H1 (cell line): ENCODE measurements at regions not wholly inside any gene's neighbourhood (a gene's known extent, or its start where the extent isn't known, plus 50 kb on each side); places are given as distances from the start of the nearest gene placed in this dataset.

Source experiments
- CTCF ChIA-PET: fragments of 300-600 bp; sonication (Branson Sonifier 250); formaldehyde crosslinking; loops from one replicate; lab custom pipeline; 2021; ENCODE audit not compliant: partially characterized antibody; lab: Charles Lee
- POLR2A ChIA-PET: fragments of 300-600 bp; sonication (Branson Sonifier 250); formaldehyde crosslinking; loops from one replicate; lab custom pipeline; 2021; ENCODE audit warnings: inconsistent platforms; ENCODE audit not compliant: partially characterized antibody; lab: Charles Lee
- DNase-seq, 2 experiments: peaks; one replicate each; pipeline versions ENCODE4 v3.0.0 to v3.0.0-alpha.2; 2010 to 2022; ENCODE audit warnings: low spot score in 2 of 2, low read depth in 1 of 2, mixed read lengths in 1 of 2
- FAIRE-seq: peaks from 2 replicates; lab custom pipeline; 2011; peaks lifted over from hg19 to GRCh38; lab: Jason Lieb, UNC
- H2AFZ ChIP-seq: 2 replicates; pipeline ENCODE4 v1.8.1; 2012; ENCODE audit warnings: low read length, inconsistent platforms
- H2AK5ac ChIP-seq: 2 replicates; pipeline ENCODE4 v1.6.1; 2013; ENCODE audit warnings: low read depth, low read length
- H2BK120ac ChIP-seq: replicated peaks from 2 replicates; pipeline ENCODE3; 2013; ENCODE audit warnings: low read depth, low read length, inconsistent platforms
- H2BK12ac ChIP-seq: 2 replicates; pipeline ENCODE4 v1.6.1; 2013; ENCODE audit warnings: low read depth, low read length
- H2BK15ac ChIP-seq: 2 replicates; pipeline ENCODE4 v1.6.1; 2013; ENCODE audit warnings: low read length
- H2BK20ac ChIP-seq: 2 replicates; pipeline ENCODE4 v1.6.1; 2013; ENCODE audit warnings: low read length
- H2BK5ac ChIP-seq: 2 replicates; pipeline ENCODE4 v1.6.1; 2013; ENCODE audit warnings: low read depth, low read length
- H3K14ac ChIP-seq: 2 replicates; pipeline ENCODE4 v1.6.1; 2013; ENCODE audit warnings: inconsistent platforms; ENCODE audit not compliant: insufficient read length
- H3K18ac ChIP-seq: 2 replicates; pipeline ENCODE4 v1.6.1; 2013; ENCODE audit warnings: low read length; ENCODE audit errors: extremely low read depth
- H3K23ac ChIP-seq: 2 replicates; pipeline ENCODE4 v1.6.1; 2013; ENCODE audit warnings: inconsistent platforms; ENCODE audit not compliant: insufficient read length
- H3K23me2 ChIP-seq: 2 replicates; pipeline ENCODE4 v1.6.1; 2013; ENCODE audit warnings: low read depth, low read length
- H3K27ac ChIP-seq: 2 replicates; pipeline ENCODE4 v1.6.1; 2011; ENCODE audit warnings: low read depth, low read length, inconsistent platforms
- H3K27me3 ChIP-seq, 4 experiments: replicated peaks in 1 of 4; 1 replicate in 1 of 4; 2 replicates in 3 of 4; pipeline versions ENCODE4 v1.6.1 to v1.8.1; 2011 to 2013; ENCODE audit warnings: low read length in 3 of 4, mild to moderate bottlenecking in 3 of 4, inconsistent platforms in 2 of 4, mixed read lengths in 2 of 4, moderate library complexity in 1 of 4; ENCODE audit not compliant: control insufficient read depth in 3 of 4, insufficient read depth in 3 of 4; ENCODE audit errors: extremely low read depth in 1 of 4
- H3K36me3 ChIP-seq, 4 experiments: 2 replicates each; pipeline versions ENCODE4 v1.6.1 to v1.8.1; 2011 to 2013; ENCODE audit warnings: mild to moderate bottlenecking in 4 of 4, low read length in 3 of 4, moderate library complexity in 2 of 4, control low read depth in 1 of 4, inconsistent platforms in 1 of 4; ENCODE audit not compliant: insufficient read depth in 4 of 4, control insufficient read depth in 2 of 4
- H3K4ac ChIP-seq: replicated peaks from 2 replicates; pipeline ENCODE3; 2013; ENCODE audit warnings: low read length, low read depth, mixed read lengths, inconsistent platforms; ENCODE audit not compliant: insufficient read length
- H3K4me1 ChIP-seq, 4 experiments: replicated peaks in 1 of 4; 1 replicate in 1 of 4; 2 replicates in 3 of 4; pipeline versions ENCODE4 v1.6.1 to v1.8.1; 2011 to 2013; ENCODE audit warnings: low read length in 3 of 4, inconsistent platforms in 2 of 4, mixed read lengths in 1 of 4; ENCODE audit not compliant: insufficient read depth in 4 of 4, control insufficient read depth in 3 of 4
- H3K4me2 ChIP-seq, 2 experiments: 2 replicates each; pipeline versions ENCODE4 v1.6.1 to v1.8.1; 2011 to 2013; ENCODE audit warnings: low read depth in 2 of 2, low read length in 2 of 2, control low read depth in 1 of 2, inconsistent platforms in 1 of 2, mild to moderate bottlenecking in 1 of 2; ENCODE audit not compliant: insufficient read depth in 1 of 2
- H3K4me3 ChIP-seq, 4 experiments: fragments of 200-600, 300-600 bp in 1 of 4; sonication (generic), shearing (Covaris generic), sonication (Bioruptor Twin) in 1 of 4; 2 replicates each; pipeline versions ENCODE4 v1.5.1 to v1.8.1; 2011 to 2016; ENCODE audit warnings: low read length in 4 of 4, low read depth in 3 of 4, control low read depth in 2 of 4, inconsistent platforms in 2 of 4, mild to moderate bottlenecking in 2 of 4, mixed read lengths in 1 of 4, moderate library complexity in 1 of 4; ENCODE audit not compliant: insufficient read depth in 2 of 4; ENCODE audit errors: extremely low read depth in 1 of 4
- H3K56ac ChIP-seq: replicated peaks from 2 replicates; pipeline ENCODE3; 2013; ENCODE audit warnings: low read depth, mild to moderate bottlenecking, mixed read lengths, low read length, inconsistent platforms; ENCODE audit not compliant: insufficient read length
- H3K79me1 ChIP-seq: 2 replicates; pipeline ENCODE4 v1.6.1; 2013; ENCODE audit warnings: low read depth, low read length, control low read depth
- H3K79me2 ChIP-seq, 2 experiments: 2 replicates each; pipeline versions ENCODE4 v1.6.1 to v1.8.1; 2012 to 2013; ENCODE audit warnings: low read length in 2 of 2, mild to moderate bottlenecking in 2 of 2, inconsistent platforms in 1 of 2; ENCODE audit not compliant: insufficient read depth in 2 of 2, control insufficient read depth in 1 of 2
- H3K9ac ChIP-seq, 4 experiments: replicated peaks in 1 of 4; 1 replicate in 1 of 4; 2 replicates in 3 of 4; pipeline versions ENCODE4 v1.6.1 to v1.8.1; 2011 to 2013; ENCODE audit warnings: low read depth in 3 of 4, low read length in 3 of 4, control low read depth in 2 of 4, mild to moderate bottlenecking in 2 of 4, moderate library complexity in 2 of 4, inconsistent platforms in 1 of 4; ENCODE audit errors: extremely low read depth in 1 of 4
- H3K9me3 ChIP-seq, 2 experiments: 2 replicates each; pipeline versions ENCODE4 v1.6.1 to v1.8.1; 2012 to 2013; ENCODE audit warnings: mild to moderate bottlenecking in 2 of 2, moderate library complexity in 2 of 2, control low read depth in 1 of 2, inconsistent platforms in 1 of 2, low read depth in 1 of 2, low read length in 1 of 2, mixed read lengths in 1 of 2; ENCODE audit not compliant: insufficient read depth in 2 of 2
- H4K20me1 ChIP-seq, 2 experiments: replicated peaks in 1 of 2; 2 replicates each; pipeline versions ENCODE3 to v1.8.1; 2011 to 2013; ENCODE audit warnings: inconsistent platforms in 2 of 2, low read length in 2 of 2, mild to moderate bottlenecking in 1 of 2; ENCODE audit not compliant: insufficient read depth in 2 of 2, control insufficient read depth in 1 of 2
- H4K5ac ChIP-seq: 2 replicates; pipeline ENCODE4 v1.6.1; 2013; ENCODE audit warnings: low read length, low read depth, mixed read lengths, inconsistent platforms; ENCODE audit not compliant: insufficient read length
- H4K8ac ChIP-seq: 2 replicates; pipeline ENCODE4 v1.8.0; 2013; ENCODE audit warnings: mild to moderate bottlenecking, moderate library complexity, low read length, inconsistent platforms; ENCODE audit not compliant: insufficient read depth; ENCODE audit errors: extremely low read depth
- H4K91ac ChIP-seq: replicated peaks from 2 replicates; pipeline ENCODE3; 2013; ENCODE audit warnings: low read length, mixed read lengths, inconsistent platforms; ENCODE audit not compliant: insufficient read length
- BCL11A ChIP-seq, 2 experiments: IDR thresholded peaks; one replicate each; pipeline ENCODE4 v1.6.1; 2011; ENCODE audit warnings: low read depth in 2 of 2, low read length in 2 of 2, mild to moderate bottlenecking in 2 of 2
- CEBPB ChIP-seq: IDR thresholded peaks from 2 replicates; pipeline ENCODE4 v1.6.1; 2012; ENCODE audit warnings: low read depth, low read length
- CHD2 ChIP-seq: IDR thresholded peaks from 2 replicates; pipeline ENCODE4 v1.6.1; 2012; ENCODE audit warnings: low read length, improper control_type of control experiment
- CTCF ChIP-seq, 3 experiments: IDR thresholded peaks; 1 replicate in 2 of 3; 2 replicates in 1 of 3; pipeline versions ENCODE4 v1.5.1 to v1.6.1; 2011; ENCODE audit warnings: low read length in 3 of 3, mild to moderate bottlenecking in 3 of 3, inconsistent platforms in 2 of 3, low read depth in 1 of 3, moderate library complexity in 1 of 3; ENCODE audit not compliant: insufficient read depth in 1 of 3; ENCODE audit errors: control extremely low read depth in 1 of 3
- EP300 ChIP-seq, 2 experiments: IDR thresholded peaks; 1 replicate in 1 of 2; 2 replicates in 1 of 2; pipeline ENCODE4 v1.6.1; 2011 to 2012; ENCODE audit warnings: low read depth in 2 of 2, low read length in 2 of 2, mild to moderate bottlenecking in 2 of 2, borderline replicate concordance in 1 of 2, inconsistent platforms in 1 of 2, moderate library complexity in 1 of 2
- GTF2F1 ChIP-seq: IDR thresholded peaks from 2 replicates; pipeline ENCODE4 v1.6.1; 2012; ENCODE audit warnings: low read depth, low read length, improper control_type of control experiment, borderline replicate concordance
- KDM4A ChIP-seq: IDR thresholded peaks from one replicate; pipeline ENCODE4 v1.7.1; 2012; ENCODE audit warnings: low read depth, mild to moderate bottlenecking, moderate library complexity, low read length, inconsistent platforms; ENCODE audit not compliant: severe bottlenecking
- NRF1 ChIP-seq: IDR thresholded peaks from 2 replicates; pipeline ENCODE4 v1.6.1; 2011; ENCODE audit warnings: mild to moderate bottlenecking, low read depth, low read length, improper control_type of control experiment
- SIRT6 ChIP-seq: IDR thresholded peaks from one replicate; pipeline ENCODE4 v1.7.1; 2012; ENCODE audit warnings: low read length, inconsistent platforms
- SUZ12 ChIP-seq: fragments of 200-600 bp; sonication (generic); IDR thresholded peaks from 2 replicates; pipeline ENCODE4 v1.6.1; 2012; ENCODE audit warnings: mild to moderate bottlenecking, inconsistent platforms, low read length, moderate library complexity, mixed read lengths
- WGBS, 2 experiments: shearing (Covaris generic) in 1 of 2; methylation state at CpG; one replicate each; pipeline versions ENCODE4 v1.1.6 to v1.1.7; 2013 to 2015; ENCODE audit warnings: low lambda C conversion rate in 2 of 2, mixed read lengths in 2 of 2, inconsistent platforms in 1 of 2, low coverage in 1 of 2, missing lambda C conversion rate in 1 of 2; ENCODE audit not compliant: insufficient replicate concordance in 2 of 2, insufficient coverage in 1 of 2, insufficient read length in 1 of 2; ENCODE audit errors: extremely low coverage in 1 of 2, missing lambda C conversion rate in 1 of 2; 5-methylcytosine and 5-hydroxymethylcytosine counted together

GRCh38 chr12:34292736-34293625 is 270.7 kb downstream of the ALG10 start:
- no peak overlapping the region for H2BK5ac ChIP-seq
- H3K9ac ChIP-seq = no peak overlapping the region
- H3K56ac ChIP-seq = no peak overlapping the region
- H3K14ac ChIP-seq = no peak overlapping the region
- ChIA-PET POLR2A (no interaction called here), CTCF (no interaction called here)
- FAIRE-seq = no peak
- H3K27ac ChIP-seq = no peak overlapping the region
- 88% methylated on average over 26 of the region's 34 CpGs; no CpG with 5 or more reads in 1 of the 2 experiments for WGBS, 2 experiments
- H3K9me3 ChIP-seq = peaks cover 77 to 100% of the 10 kb centered on the region in 2 experiments
- no peak overlapping the region for H2BK120ac ChIP-seq
- no peaks in the 10 kb centered on the region for H3K79me2 ChIP-seq
- H2BK15ac ChIP-seq = no peak overlapping the region
- H4K20me1 ChIP-seq = no peaks in the 10 kb centered on the region
- H3K79me1 ChIP-seq = no peaks in the 10 kb centered on the region
- no peak overlapping the region for H3K4me3 ChIP-seq
- DNase-seq = no peak
- H3K4ac ChIP-seq = no peak overlapping the region
- H3K36me3 ChIP-seq = no peaks in the 10 kb centered on the region; a peak in 1 of 8 replicates
- H3K27me3 ChIP-seq = no peaks in the 10 kb centered on the region
- no peak overlapping the region for H3K4me2 ChIP-seq
- no peak overlapping the region for H3K18ac ChIP-seq
- H4K8ac ChIP-seq = no peak overlapping the region
- no peak overlapping the region for H4K5ac ChIP-seq
- no peak overlapping the region for H2AK5ac ChIP-seq
- H4K91ac ChIP-seq = no peak overlapping the region
- H3K23me2 ChIP-seq = no peaks in the 10 kb centered on the region
- no peak overlapping the region for H3K23ac ChIP-seq
- H2AFZ ChIP-seq = no peak overlapping the region
- no peak overlapping the region for H2BK20ac ChIP-seq
- no peaks in the 10 kb centered on the region for H3K4me1 ChIP-seq
- no peak overlapping the region for H2BK12ac ChIP-seq
- TF ChIP-seq EP300 (IDR thresholded peaks at IDR 0.05; ENCODE audit: borderline replicate concordance in 1 of 2, low read depth in 2 of 2, low read length in 2 of 2) (no peak), KDM4A (no peak), NRF1 (no peak), CTCF (IDR thresholded peaks at IDR 0.05; ENCODE audit: control extremely low read depth in 1 of 3, insufficient read depth in 1 of 3, low read depth in 1 of 3, low read length in 3 of 3) (no peak), BCL11A (IDR thresholded peaks at IDR 0.05; ENCODE audit: low read depth in 2 of 2, low read length in 2 of 2) (no peak), SIRT6 (no peak), CEBPB (no peak), SUZ12 (no peak), GTF2F1 (no peak), CHD2 (no peak)
